HG02870 (cell line): ENCODE measurements at regions not wholly inside any gene's neighbourhood (a gene's known extent, or its start where the extent isn't known, plus 50 kb on each side); places are given as distances from the start of the nearest gene placed in this dataset.

Experiments used
- ATAC-seq: cut with Tn5 transposase; IDR thresholded peaks from one replicate; pipeline ENCODE4 v1.9.1; 2021; ENCODE audit warnings: mild to moderate bottlenecking, moderate library complexity; ENCODE audit not compliant: unreplicated experiment

DNA sequence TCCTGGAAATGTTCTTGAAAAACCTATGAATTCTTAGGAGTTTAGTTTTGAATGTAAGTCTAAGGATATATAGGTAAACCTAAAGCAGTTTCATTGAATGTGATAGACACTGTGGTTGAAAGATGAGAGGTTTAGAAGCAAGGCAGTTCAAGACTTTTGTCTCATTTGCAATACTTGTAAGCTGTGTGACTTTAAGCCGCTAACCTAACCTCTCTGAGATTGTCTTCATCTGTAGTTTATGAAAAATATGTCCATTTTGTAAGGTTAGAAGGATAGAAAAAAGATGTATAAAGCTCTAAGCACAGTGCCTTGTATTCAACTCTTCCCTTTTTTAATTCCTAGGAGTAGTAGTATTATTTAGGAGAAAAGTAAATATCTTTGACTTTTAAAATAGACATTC lies 306.6 kb upstream of the ARRDC4 start:
- no peak for ATAC-seq

DNA sequence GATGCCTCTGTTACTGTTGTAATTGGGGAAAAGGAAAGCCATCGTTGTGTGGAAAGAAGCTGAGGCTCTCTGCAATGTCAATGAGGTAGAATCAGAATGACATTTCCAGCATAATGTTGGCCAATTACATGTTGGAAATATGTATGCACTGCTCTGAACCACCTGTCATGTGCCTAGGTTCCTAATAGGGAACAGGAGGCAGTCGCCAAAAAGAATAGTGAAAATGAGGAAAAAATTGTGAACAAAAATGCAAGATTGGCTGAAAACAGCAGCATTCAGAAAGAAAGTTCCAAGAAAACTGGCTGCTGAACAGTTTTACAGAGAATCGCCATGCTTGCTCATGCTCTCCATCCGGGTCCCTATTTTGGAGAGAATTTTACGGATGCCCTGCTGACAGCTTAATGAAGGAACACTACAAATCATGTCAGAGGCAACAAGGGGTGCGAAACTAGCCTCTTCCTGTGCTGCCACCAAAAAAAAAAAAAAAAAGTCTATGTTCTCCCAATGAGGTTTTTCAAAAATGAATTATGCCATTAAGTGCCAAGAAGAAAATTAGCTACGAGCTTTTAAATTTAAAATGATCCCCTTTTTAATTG lies 305.9 kb upstream of the ARRDC4 start:
- no peak for ATAC-seq

DNA sequence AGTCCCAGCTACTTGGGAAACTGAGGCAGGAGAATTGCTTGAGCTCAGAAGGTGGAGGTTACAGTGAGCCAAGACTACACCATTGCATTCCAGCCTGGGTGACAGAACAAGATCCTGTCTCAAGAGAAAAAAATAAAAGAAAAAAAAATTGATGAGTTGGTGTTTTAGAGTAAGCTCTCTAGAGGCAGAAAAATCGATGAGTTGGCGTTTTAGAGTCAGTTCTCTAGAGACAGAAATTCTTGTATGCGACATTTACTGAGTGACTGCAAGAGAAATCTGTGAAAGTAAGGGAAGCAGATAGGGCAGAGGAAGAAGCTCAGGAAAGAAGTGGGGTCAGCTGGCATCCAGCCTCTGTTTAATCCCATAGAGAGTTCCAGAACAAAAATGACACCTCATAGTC lies 298.7 kb upstream of the ARRDC4 start:
- ATAC-seq, result no peak

DNA sequence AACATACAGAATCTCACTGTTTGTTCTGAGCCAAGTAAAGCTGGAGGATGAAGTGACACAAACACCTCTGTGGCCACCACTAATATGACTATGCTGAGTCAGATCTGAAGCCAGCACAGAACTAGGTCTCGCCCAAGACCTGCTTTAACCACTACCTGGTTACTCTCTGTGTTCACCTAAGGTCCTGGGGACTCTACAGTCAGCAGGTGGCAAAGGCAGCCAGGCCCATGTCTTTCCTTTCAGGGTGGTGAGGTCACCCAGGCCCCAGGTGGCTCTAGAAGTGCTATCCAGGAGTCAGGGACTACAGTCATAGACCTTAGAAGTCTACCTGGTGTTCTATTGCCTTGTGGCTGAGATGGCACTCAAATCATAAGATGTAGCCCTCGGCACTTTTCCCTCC lies 287.9 kb upstream of the ARRDC4 start:
- ATAC-seq, result no peak

DNA sequence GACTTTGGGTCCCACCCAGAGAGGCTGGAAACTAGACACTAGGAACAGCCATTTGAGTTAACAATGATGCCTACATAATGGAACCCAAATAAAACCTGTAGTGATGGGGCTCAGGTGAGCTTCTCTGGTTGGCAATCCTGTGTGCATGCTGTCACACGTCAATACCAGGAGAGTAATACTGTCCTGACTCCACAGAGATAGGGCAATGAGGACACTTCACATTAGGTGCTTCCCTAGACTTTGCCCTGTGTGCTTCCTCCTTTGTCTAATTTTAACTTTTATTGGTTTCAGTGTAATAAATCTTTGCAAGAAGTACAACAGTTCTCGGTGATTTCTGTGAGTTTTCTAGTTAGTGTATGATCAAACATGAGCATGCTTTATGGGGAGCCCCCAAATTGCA lies 281.8 kb upstream of the ARRDC4 start:
- ATAC-seq, result no peak

DNA sequence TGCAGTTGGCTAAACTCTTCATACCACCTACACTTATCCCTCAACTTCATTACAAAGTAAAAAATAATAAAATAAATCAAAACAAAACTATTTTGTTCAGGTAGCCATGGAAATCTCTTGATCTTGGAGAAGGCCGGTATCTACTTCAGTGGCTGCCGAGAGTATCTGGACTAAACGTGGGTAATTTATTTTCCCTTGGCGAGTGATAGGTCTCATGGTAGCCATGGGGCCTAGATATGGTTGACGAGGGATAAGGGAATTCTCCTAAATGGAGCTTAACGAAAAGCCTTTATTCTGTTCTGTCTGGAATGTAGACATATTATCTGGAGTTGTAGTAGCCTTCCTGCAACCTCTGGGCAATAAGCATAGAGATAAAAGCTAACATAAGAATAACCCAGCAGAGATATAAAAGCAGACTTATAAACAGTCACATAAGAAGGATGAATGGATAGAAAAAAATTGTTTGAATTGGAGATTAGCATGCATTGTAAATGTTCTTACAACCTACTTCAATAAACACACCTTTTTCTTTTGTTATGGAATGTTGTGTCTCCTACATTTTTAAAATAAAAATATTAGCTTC lies 281.3 kb upstream of the ARRDC4 start:
- ATAC-seq, result no peak

DNA sequence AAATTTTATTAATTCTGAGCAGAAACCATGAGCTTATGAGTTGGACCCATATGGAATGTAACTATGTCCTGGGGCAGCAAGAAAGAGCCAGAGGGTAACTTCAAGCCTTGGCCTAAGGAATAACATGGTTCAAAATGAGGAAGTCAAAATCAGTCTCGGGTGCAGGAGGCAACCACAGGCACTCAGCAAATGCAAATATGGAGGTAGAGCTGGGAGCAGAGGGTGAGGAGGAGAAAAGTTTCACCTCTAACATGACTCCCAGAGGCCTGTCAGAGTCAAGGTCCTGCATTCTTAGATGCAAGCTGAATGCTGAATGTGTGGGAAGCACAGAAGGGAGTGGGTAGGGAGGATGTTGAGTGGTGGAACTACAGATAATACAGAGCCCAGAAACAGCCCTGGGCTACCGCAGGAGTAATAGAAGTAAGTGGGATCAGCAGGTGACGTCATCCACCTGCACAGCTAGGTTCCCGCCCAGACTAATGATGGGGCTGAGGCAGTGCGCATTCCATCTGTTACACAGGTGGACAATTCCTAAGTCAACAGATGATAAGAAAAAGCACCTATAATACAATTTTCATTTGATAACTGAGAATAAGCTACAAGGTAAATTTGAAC lies 279.8 kb upstream of the ARRDC4 start:
- ATAC-seq, result no peak

DNA sequence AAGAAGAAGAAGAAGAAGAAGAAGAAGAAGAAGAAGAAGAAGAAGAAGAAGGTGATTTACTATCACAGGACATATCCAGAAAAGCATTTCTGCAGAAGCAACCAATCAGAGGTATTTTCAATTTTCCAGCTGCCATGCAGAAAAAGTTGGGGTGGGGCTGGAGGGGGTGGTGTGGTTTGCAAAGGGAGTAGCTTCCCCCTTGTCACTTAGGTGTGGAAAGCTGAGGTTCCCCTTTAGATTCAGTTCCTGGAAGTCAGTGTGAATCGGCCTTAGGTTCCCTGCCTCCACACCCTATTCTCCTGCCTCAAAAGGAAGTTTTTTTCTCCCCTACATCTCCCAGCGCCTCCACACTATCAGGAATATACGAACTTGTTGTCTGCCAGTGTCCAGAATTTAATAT lies 276.7 kb upstream of the ARRDC4 start:
- no peak for ATAC-seq

DNA sequence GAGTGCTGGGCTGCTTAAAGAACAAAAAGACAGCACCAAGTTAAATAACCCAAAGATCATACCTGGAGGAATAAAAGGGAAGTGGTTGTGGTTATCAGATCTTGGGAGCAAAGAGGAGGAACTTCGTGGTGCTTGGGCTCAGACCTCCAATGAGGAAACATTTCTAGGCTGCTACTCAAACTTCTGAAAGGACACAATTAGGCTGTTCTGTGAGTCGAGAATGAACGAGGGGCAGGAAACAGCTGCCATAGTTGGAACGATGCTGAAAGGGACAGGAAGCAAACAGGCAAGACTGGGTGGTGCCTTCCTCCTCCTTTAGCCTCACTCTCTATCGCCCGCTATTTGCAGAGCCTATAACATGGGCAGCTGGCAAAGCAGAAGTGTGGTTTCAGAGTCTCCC lies 276.3 kb upstream of the ARRDC4 start:
- ATAC-seq, result no peak

DNA sequence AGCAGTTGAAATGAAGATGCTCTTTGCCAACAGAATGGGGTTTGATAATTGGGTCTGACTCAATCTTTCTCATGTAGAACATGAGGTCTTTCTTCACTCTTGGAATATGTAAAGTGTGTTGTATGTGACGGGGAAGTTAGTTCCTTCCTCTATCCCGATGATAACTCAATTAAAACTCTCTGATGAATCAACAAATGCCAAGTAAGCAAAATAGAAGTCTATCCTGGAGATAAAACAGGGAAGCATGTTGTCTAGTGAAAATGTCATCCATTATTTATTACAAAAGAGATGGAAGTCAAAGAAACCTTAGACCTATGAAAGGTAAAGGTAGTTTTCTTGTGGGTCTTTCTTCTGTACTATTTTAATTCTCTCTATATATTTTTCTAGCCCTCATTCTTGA lies 274.2 kb upstream of the ARRDC4 start:
- no peak for ATAC-seq

DNA sequence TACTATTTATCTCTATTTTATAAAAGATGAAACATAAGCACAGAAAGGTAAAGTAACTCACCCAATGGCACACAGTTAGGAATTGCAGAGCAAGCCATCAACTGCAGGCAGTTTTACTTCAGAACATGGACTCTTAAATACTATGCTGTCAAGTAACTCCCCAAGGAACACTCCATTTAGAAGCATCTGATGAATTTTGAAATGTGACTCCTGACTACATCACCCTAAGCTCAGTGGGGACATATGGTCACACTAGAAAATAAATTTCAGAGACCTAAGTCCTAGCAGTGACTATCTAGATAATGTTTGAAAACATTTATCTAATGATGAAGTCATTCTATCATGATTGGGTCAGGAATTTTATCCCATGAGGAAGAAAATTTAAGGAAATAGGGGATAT lies 272.8 kb upstream of the ARRDC4 start:
- ATAC-seq, result no peak

DNA sequence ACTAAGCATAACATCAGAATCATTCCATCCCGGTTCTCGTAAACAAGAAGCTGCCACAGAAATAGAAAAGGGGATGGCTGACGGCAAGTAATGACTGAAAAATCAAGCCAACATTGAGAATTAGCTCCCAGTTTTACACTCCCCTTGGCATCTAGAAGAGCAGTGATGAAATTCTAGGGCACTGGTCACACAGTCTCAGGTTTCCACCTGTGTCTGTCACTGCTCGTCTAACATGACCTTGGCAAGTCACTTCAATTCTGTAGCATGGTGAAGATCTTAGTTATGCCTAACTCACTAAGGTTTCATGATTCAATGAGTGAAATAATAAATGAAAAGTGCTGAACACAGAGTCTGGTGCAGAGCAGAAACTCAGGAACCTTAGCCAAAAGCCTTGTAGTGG lies 272.3 kb upstream of the ARRDC4 start:
- no peak for ATAC-seq

DNA sequence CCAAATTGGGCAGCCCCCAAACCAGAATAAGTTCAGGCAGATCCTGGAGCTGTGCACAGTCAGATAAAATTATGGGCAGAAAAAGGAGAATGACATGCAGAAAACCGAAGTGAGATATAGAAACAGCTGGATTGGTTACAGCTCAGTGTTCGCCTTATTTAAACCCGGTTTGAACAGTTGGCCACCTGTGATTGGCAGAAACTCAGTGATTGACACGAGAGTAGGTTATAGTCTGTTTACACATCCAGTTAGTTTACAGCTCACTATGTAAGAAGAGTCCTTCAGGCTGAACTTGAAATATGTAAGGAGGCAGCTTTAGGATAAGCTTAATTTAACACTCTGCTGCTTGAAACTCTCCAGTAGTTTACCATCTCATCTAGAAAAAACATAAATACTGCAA lies 271.6 kb upstream of the ARRDC4 start:
- no peak for ATAC-seq

DNA sequence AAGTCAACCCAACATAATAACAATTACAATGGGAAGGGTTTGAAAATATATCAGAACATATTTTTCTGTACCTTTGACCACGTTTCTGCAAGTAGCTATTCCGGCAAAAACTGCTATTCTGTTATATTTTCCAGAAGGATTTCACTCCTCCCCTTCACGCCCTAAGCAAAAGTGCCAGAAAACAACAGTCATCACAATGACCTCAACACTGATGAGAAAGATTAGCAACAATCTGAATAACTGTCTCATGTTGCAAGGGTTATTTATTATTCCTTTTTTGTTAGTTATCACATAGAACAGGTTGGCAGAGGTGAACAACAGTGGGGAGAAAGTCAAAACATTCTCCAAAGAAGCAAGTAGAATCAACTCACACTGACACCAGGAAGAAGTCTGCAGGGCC lies 269.4 kb upstream of the ARRDC4 start:
- ATAC-seq, result no peak

DNA sequence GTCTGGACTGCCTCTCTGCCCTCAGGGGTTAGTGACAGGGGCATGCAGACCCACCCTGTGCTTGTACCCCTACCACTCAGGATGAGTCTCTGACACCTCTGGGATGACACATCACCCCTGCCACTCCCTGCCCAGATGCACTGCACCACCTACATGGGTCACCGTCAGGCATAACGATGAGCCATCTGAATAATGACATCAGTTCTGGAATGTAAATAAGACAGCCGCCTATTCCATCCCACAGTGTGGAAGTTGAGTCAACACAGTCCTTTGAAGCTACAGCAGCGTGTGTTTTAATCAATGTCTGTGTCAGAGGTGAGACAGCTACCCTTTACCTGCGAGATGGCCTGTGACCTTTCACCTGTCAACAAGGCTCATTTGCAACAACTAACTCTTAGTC lies 268.7 kb upstream of the ARRDC4 start:
- no peak for ATAC-seq

DNA sequence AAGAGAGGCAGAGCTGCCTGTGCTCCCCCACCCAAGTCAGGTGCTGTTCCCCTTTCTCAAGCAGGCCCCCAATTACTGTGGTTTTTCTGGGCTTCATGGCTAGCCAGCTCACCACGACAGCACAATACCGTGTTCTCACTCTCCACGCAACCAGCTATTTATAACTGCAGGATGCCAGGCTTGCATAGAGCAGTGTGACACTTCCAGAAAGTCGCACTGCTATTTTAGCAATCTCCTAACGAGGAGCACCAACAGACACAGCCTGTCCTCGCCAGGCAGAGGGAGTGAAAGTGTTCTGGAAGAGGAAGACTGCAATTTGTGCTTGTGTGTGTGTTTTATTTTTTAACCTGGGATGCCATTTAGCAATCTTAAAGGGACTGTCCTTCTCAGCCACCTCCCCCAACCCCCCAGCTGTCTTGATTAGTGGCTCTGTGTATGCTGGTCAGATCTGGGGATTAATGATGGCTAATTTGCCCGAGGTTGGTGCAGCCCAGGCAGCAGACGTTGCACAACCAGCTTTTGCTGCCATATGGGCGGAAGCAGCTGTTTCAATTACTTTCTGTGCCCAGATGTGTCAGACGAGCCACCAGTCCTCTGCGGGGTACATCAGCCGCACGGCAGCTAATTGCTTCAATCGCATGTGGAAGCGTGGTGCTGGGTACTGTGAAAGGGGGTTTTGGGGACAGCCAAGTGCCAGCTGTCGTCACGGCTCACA lies 268.0 kb upstream of the ARRDC4 start:
- no peak for ATAC-seq

DNA sequence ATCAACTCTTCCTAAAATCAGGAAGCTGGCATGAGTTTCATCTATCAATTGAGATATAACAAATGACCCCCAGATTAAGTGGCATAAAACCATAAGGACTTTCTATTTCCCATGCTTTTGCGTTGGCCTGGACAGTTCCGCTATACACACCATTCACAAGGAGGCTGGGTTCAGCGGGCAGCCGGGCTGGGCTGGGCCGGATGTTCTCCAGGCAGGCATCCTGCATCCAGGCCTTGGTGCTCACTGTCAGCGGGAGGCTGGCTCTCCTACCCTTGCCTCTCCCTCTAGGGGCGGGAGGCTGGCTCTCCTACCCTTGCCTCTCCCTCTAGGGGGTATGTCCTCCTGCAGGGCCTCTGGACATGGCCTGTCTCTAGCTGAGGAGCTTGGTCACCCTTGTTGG lies 266.0 kb upstream of the ARRDC4 start:
- no peak for ATAC-seq

DNA sequence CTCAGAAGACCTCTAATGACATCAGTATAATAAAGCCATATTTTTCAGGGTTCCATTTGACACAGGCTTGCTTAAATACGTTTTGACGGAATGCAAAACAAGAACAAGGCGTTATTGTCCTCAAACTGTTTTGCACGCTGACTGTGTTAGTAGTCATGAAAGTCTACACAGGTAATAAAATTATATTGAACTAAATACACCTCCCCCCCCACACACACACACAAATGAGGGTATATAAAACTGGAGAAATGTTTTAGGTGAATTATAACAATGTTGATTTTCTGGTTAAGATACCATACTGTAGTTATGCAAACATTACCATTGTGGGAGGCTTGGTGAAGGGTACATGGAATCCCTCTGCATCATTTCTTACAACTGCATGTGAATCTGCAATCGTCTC lies 257.1 kb upstream of the ARRDC4 start:
- no peak for ATAC-seq

DNA sequence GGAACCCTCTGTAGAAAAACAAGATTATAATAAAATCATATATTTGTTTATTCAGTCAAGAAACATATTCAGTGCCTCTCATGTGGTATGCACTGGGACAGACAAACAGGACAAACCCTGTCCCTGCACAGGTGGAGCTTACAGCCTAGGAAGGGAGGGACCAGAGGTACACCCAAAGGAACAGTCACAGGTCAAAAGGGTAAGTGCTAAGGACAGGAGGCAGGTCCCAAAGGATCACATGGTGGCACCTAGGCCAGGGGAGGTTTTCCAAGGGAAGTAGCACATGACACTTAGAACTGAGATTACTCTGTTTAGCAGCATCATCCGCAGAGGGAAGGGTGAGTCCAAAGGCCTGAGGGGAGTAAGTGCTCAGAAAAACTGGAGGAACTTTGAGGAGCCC lies 254.4 kb upstream of the ARRDC4 start:
- ATAC-seq, result no peak

DNA sequence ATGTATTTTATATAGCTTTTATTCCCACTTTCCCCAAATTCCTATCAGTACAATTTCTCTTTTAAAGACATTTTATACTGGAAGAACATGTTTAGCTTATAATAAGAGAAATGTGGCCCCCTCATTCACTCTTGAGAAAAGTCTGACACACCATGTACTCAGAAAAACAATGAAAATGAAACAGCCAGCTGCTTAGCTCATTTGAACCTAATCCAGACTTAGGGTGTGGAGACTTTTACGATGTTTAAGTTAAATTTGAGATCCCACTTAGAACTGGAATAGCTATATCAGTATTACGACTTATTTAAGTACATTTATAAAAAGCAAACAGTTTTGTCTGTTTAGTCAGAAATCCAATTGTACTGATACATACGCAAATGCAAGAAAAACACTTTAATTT lies 252.3 kb upstream of the ARRDC4 start:
- ATAC-seq, result no peak

DNA sequence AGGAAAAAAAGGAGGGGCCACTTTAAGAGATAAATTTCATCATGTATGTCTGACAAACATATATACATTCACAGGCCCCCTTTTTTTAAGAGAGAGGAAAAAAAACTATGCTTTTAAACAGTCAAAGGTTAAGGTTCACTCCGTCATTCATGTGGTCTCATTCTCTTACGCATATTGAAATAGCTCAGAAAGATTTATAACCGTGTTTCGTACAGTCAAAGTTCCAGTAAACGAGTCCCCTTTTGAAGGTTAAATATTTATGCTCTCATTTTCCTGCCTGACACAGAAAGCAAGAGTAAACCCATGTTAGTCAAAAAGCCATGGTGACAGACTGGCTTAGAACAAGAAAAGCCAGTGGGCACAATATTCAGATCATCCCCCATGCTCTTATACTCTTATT lies 248.0 kb upstream of the ARRDC4 start:
- ATAC-seq, result no peak

DNA sequence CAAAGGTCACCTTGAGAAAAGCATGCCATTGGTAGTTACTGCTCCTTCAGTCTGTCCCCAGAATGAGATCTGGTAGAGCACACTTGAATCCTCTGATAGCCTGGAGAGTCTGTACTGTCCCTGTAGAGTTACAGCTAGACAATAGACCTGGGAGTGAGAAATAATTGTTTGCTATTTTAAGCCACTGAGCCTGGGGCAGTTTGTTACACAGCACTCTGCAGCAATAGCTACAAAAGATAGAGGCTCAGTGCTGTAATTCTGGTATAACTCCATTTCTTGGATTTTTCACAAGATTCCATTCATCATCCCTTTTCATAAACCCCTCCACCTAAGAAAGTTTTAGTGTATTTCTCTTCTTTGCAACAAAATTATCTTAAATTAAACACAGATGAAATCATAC lies 242.7 kb upstream of the ARRDC4 start:
- no peak for ATAC-seq
